Fibroblast of lung (primary cell): ENCODE measurements at regions not wholly inside any gene's neighbourhood (a gene's known extent, or its start where the extent isn't known, plus 50 kb on each side); places are given as distances from the start of the nearest gene placed in this dataset.

Source experiments
- DNase-seq, 2 donors: peaks; one replicate each; pipeline versions ENCODE4 v3.0.0 to v3.0.0-alpha.2; 2010; ENCODE audit warnings: low read depth in 2 of 2
- H2AFZ ChIP-seq: 2 replicates; pipeline ENCODE4 v1.5.1; 2012; ENCODE audit warnings: low read length, control low read depth, inconsistent platforms
- H3K27ac ChIP-seq: 2 replicates; pipeline ENCODE4 v1.5.1; 2011; ENCODE audit warnings: low read length, control low read depth; ENCODE audit not compliant: insufficient read depth
- H3K27me3 ChIP-seq: 2 replicates; pipeline ENCODE4 v1.5.1; 2011; ENCODE audit warnings: mild to moderate bottlenecking, low read length; ENCODE audit not compliant: control insufficient read depth, insufficient read depth
- H3K36me3 ChIP-seq: 2 replicates; pipeline ENCODE4 v1.5.1; 2011; ENCODE audit warnings: low read length; ENCODE audit not compliant: control insufficient read depth, insufficient read depth
- H3K4me1 ChIP-seq: 2 replicates; pipeline ENCODE4 v1.5.1; 2011; ENCODE audit warnings: low read length; ENCODE audit not compliant: control insufficient read depth, insufficient read depth; ENCODE audit errors: extremely low read depth
- H3K4me2 ChIP-seq: 2 replicates; pipeline ENCODE4 v1.5.1; 2011; ENCODE audit warnings: low read length, control low read depth; ENCODE audit not compliant: insufficient read depth; ENCODE audit errors: extremely low read depth
- H3K4me3 ChIP-seq, 4 experiments: fragments of 200-600 bp in 1 of 4; sonication (generic) in 1 of 4; replicated peaks in 1 of 4; 2 replicates each; pipeline ENCODE4 v1.5.1; 2011 to 2016; ENCODE audit warnings: low read length in 4 of 4, low read depth in 3 of 4, mild to moderate bottlenecking in 3 of 4, control low read depth in 2 of 4, inconsistent platforms in 1 of 4, mixed read lengths in 1 of 4; ENCODE audit not compliant: insufficient read depth in 1 of 4; ENCODE audit errors: control extremely low read depth in 1 of 4
- H3K79me2 ChIP-seq: 2 replicates; pipeline ENCODE4 v1.5.1; 2012; ENCODE audit warnings: mild to moderate bottlenecking, low read length, inconsistent platforms; ENCODE audit not compliant: control insufficient read depth, insufficient read depth
- H3K9ac ChIP-seq: 2 replicates; pipeline ENCODE4 v1.5.1; 2011; ENCODE audit warnings: mild to moderate bottlenecking, low read length, control low read depth; ENCODE audit not compliant: insufficient read depth
- H3K9me3 ChIP-seq: 2 replicates; pipeline ENCODE4 v1.5.1; 2012; ENCODE audit warnings: low read depth, low read length; ENCODE audit not compliant: control insufficient read depth, insufficient read depth
- H4K20me1 ChIP-seq: 2 replicates; pipeline ENCODE4 v1.5.1; 2011; ENCODE audit warnings: low read length; ENCODE audit not compliant: control insufficient read depth, insufficient read depth; ENCODE audit errors: extremely low read depth
- CTCF ChIP-seq, 2 donors: IDR thresholded peaks in 1 of 2; conservative IDR thresholded peaks in 1 of 2; 1 replicate in 1 of 2; 2 replicates in 1 of 2; pipeline ENCODE4 v1.5.1; 2011 to 2012; ENCODE audit warnings: low read length in 2 of 2, control low read depth in 1 of 2, inconsistent platforms in 1 of 2, low read depth in 1 of 2, mild to moderate bottlenecking in 1 of 2
- EZH2 ChIP-seq: IDR thresholded peaks from 2 replicates; pipeline ENCODE4 v1.5.1; 2012; ENCODE audit warnings: low read length, control low read depth, mild to moderate bottlenecking; ENCODE audit errors: missing control alignments

- no peak for DNase-seq
- no peak overlapping the region for H3K4me2 ChIP-seq
- no peaks in the 10 kb centered on the region for H3K4me1 ChIP-seq
- no peak overlapping the region for H3K27ac ChIP-seq
- no peak overlapping the region for H3K9ac ChIP-seq
- H3K4me3 ChIP-seq = no peak overlapping the region
- H4K20me1 ChIP-seq = no peaks in the 10 kb centered on the region
- H2AFZ ChIP-seq = no peak overlapping the region
- H3K9me3 ChIP-seq = no peaks in the 10 kb centered on the region
- TF ChIP-seq CTCF (conservative IDR thresholded peaks at IDR 0.05 in 1 of 2, IDR thresholded peaks at IDR 0.05 in 1 of 2; ENCODE audit: low read depth in 1 of 2, low read length in 2 of 2) (no peak), EZH2 (no peak)
- H3K36me3 ChIP-seq = no peaks in the 10 kb centered on the region
- H3K27me3 ChIP-seq = no peaks in the 10 kb centered on the region
- no peaks in the 10 kb centered on the region for H3K79me2 ChIP-seq
Observed at GRCh38 chr7:52481571-52481970, 553.9 kb upstream of the POM121L12 start.

GRCh38 chr7:52479990-52480389, 555.4 kb upstream of the POM121L12 start:
- no peak for TF ChIP-seq CTCF (conservative IDR thresholded peaks at IDR 0.05 in 1 of 2, IDR thresholded peaks at IDR 0.05 in 1 of 2; ENCODE audit: low read depth in 1 of 2, low read length in 2 of 2)
- TF ChIP-seq EZH2 = no peak
- no peaks in the 10 kb centered on the region for H3K27me3 ChIP-seq
- no peak overlapping the region for H2AFZ ChIP-seq
- no peak overlapping the region for H3K9ac ChIP-seq
- H3K27ac ChIP-seq = no peak overlapping the region
- DNase-seq = no peak
- no peaks in the 10 kb centered on the region for H3K9me3 ChIP-seq
- no peaks in the 10 kb centered on the region for H3K36me3 ChIP-seq
- H3K4me2 ChIP-seq = no peak overlapping the region
- H3K79me2 ChIP-seq = no peaks in the 10 kb centered on the region
- H4K20me1 ChIP-seq = no peaks in the 10 kb centered on the region
- H3K4me3 ChIP-seq = no peak overlapping the region
- H3K4me1 ChIP-seq = no peaks in the 10 kb centered on the region

- H3K9ac ChIP-seq = no peak overlapping the region
- H3K79me2 ChIP-seq = no peaks in the 10 kb centered on the region
- H4K20me1 ChIP-seq = no peaks in the 10 kb centered on the region
- no peak overlapping the region for H3K4me3 ChIP-seq
- no peaks in the 10 kb centered on the region for H3K36me3 ChIP-seq
- H3K4me1 ChIP-seq = no peaks in the 10 kb centered on the region
- H2AFZ ChIP-seq = no peak overlapping the region
- no peak overlapping the region for H3K4me2 ChIP-seq
- H3K27ac ChIP-seq = no peak overlapping the region
- DNase-seq = no peak
- no peaks in the 10 kb centered on the region for H3K9me3 ChIP-seq
- H3K27me3 ChIP-seq = no peaks in the 10 kb centered on the region
- TF ChIP-seq EZH2 (no peak), CTCF (conservative IDR thresholded peaks at IDR 0.05 in 1 of 2, IDR thresholded peaks at IDR 0.05 in 1 of 2; ENCODE audit: low read depth in 1 of 2, low read length in 2 of 2) (no peak)
Observed at GRCh38 chr7:52475001-52475582, 560.3 kb upstream of the POM121L12 start.
